ENCODE measurements at regions not wholly inside any gene's neighbourhood (a gene's known extent, or its start where the extent isn't known, plus 50 kb on each side); places are given as distances from the start of the nearest gene placed in this dataset.

GRCh38 chr5:158133369-158133768, 274.4 kb upstream of the CLINT1 start:
- H3K27me3 Mint-ChIP-seq = peaks cover 3% of the 10 kb centered on the region
- no peaks in the 10 kb centered on the region for H3K4me1 Mint-ChIP-seq (ENCODE audit: low read depth)
- H3K27ac Mint-ChIP-seq = no peak overlapping the region
- no peaks in the 10 kb centered on the region for H3K9me3 Mint-ChIP-seq
- H3K36me3 Mint-ChIP-seq (ENCODE audit: low read depth) = no peaks in the 10 kb centered on the region
- no peak overlapping the region for H3K4me3 Mint-ChIP-seq

- Mint-ChIP-seq H3K27me3 (peaks cover 3% of the 10 kb centered on the region), H3K9me3 (no peaks in the 10 kb centered on the region), H3K36me3 (ENCODE audit: low read depth) (no peaks in the 10 kb centered on the region), H3K4me3 (no peak overlapping the region), H3K27ac (no peak overlapping the region), H3K4me1 (ENCODE audit: low read depth) (no peaks in the 10 kb centered on the region)
Measured at GRCh38 chr5:158127536-158127935, 268.6 kb upstream of the CLINT1 start.

GRCh38 chr5:158126442-158127405, 267.8 kb upstream of the CLINT1 start:
- Mint-ChIP-seq H3K36me3 (ENCODE audit: low read depth) (no peaks in the 10 kb centered on the region), H3K27me3 (peaks cover 5% of the 10 kb centered on the region), H3K4me1 (ENCODE audit: low read depth) (no peaks in the 10 kb centered on the region), H3K9me3 (no peaks in the 10 kb centered on the region), H3K27ac (no peak overlapping the region), H3K4me3 (no peak overlapping the region)

GRCh38 chr5:158124606-158125316, 265.8 kb upstream of the CLINT1 start:
- no peak overlapping the region for H3K4me3 Mint-ChIP-seq
- H3K36me3 Mint-ChIP-seq (ENCODE audit: low read depth) = no peaks in the 10 kb centered on the region
- peaks cover 10% of the 10 kb centered on the region for H3K27me3 Mint-ChIP-seq
- no peak overlapping the region for H3K27ac Mint-ChIP-seq
- no peaks in the 10 kb centered on the region for H3K9me3 Mint-ChIP-seq
- no peaks in the 10 kb centered on the region for H3K4me1 Mint-ChIP-seq (ENCODE audit: low read depth)

GRCh38 chr5:158123595-158123994, 264.6 kb upstream of the CLINT1 start:
- Mint-ChIP-seq H3K27ac (no peak overlapping the region), H3K4me3 (no peak overlapping the region), H3K4me1 (ENCODE audit: low read depth) (no peaks in the 10 kb centered on the region), H3K27me3 (peaks cover 15% of the 10 kb centered on the region), H3K9me3 (no peaks in the 10 kb centered on the region), H3K36me3 (ENCODE audit: low read depth) (no peaks in the 10 kb centered on the region)

- H3K9me3 Mint-ChIP-seq = no peaks in the 10 kb centered on the region
- H3K27me3 Mint-ChIP-seq = peaks cover 28% of the 10 kb centered on the region
Measured at GRCh38 chr5:158121678-158122077, 262.7 kb upstream of the CLINT1 start.

GRCh38 chr5:158120760-158121159, 261.8 kb upstream of the CLINT1 start:
- no peaks in the 10 kb centered on the region for H3K36me3 Mint-ChIP-seq (ENCODE audit: low read depth)
- H3K4me3 Mint-ChIP-seq = no peak overlapping the region
- H3K27ac Mint-ChIP-seq = no peak overlapping the region
- H3K4me1 Mint-ChIP-seq (ENCODE audit: low read depth) = peaks cover 7% of the 10 kb centered on the region
- H3K27me3 Mint-ChIP-seq = peaks cover 28% of the 10 kb centered on the region
- H3K9me3 Mint-ChIP-seq = no peaks in the 10 kb centered on the region

More at GRCh38 chr5:158121678-158122077, 262.7 kb upstream of the CLINT1 start:
- H3K4me1 Mint-ChIP-seq (ENCODE audit: low read depth) = peaks cover 7% of the 10 kb centered on the region
- no peak overlapping the region for H3K4me3 Mint-ChIP-seq
- H3K27ac Mint-ChIP-seq = no peak overlapping the region
- H3K36me3 Mint-ChIP-seq (ENCODE audit: low read depth) = no peaks in the 10 kb centered on the region

- Mint-ChIP-seq H3K4me1 (ENCODE audit: low read depth) (peaks cover 7% of the 10 kb centered on the region), H3K9me3 (no peaks in the 10 kb centered on the region), H3K27me3 (peaks cover 28% of the 10 kb centered on the region), H3K4me3 (no peak overlapping the region), H3K27ac (no peak overlapping the region), H3K36me3 (ENCODE audit: low read depth) (no peaks in the 10 kb centered on the region)
Measured at GRCh38 chr5:158119961-158120723, 261.2 kb upstream of the CLINT1 start.

GRCh38 chr5:158117467-158118160, 258.7 kb upstream of the CLINT1 start:
- Mint-ChIP-seq H3K4me1 (ENCODE audit: low read depth) (peaks cover 7% of the 10 kb centered on the region), H3K27me3 (peaks cover 34% of the 10 kb centered on the region), H3K36me3 (ENCODE audit: low read depth) (no peaks in the 10 kb centered on the region), H3K9me3 (no peaks in the 10 kb centered on the region), H3K4me3 (no peak overlapping the region), H3K27ac (no peak overlapping the region)

- Mint-ChIP-seq H3K4me1 (ENCODE audit: low read depth) (peaks cover 7% of the 10 kb centered on the region), H3K27ac (no peak overlapping the region), H3K27me3 (peaks cover 30% of the 10 kb centered on the region), H3K4me3 (no peak overlapping the region), H3K9me3 (no peaks in the 10 kb centered on the region), H3K36me3 (ENCODE audit: low read depth) (no peaks in the 10 kb centered on the region)
Measured at GRCh38 chr5:158116965-158117364, 258.0 kb upstream of the CLINT1 start.

- H3K27ac Mint-ChIP-seq = no peak overlapping the region
- no peak overlapping the region for H3K4me3 Mint-ChIP-seq
- H3K36me3 Mint-ChIP-seq (ENCODE audit: low read depth) = no peaks in the 10 kb centered on the region
- H3K9me3 Mint-ChIP-seq = no peaks in the 10 kb centered on the region
- peaks cover 7% of the 10 kb centered on the region for H3K4me1 Mint-ChIP-seq (ENCODE audit: low read depth)
- H3K27me3 Mint-ChIP-seq = peaks cover 30% of the 10 kb centered on the region
Measured at GRCh38 chr5:158115468-158115867, 256.5 kb upstream of the CLINT1 start.

GRCh38 chr5:158108177-158108576, 249.2 kb upstream of the CLINT1 start:
- Mint-ChIP-seq H3K27ac (no peak overlapping the region), H3K27me3 (no peaks in the 10 kb centered on the region), H3K36me3 (ENCODE audit: low read depth) (no peaks in the 10 kb centered on the region), H3K4me3 (no peak overlapping the region), H3K4me1 (ENCODE audit: low read depth) (no peaks in the 10 kb centered on the region), H3K9me3 (no peaks in the 10 kb centered on the region)

- Mint-ChIP-seq H3K4me1 (ENCODE audit: low read depth) (no peaks in the 10 kb centered on the region), H3K27ac (no peak overlapping the region), H3K36me3 (ENCODE audit: low read depth) (no peaks in the 10 kb centered on the region), H3K27me3 (peaks cover 5% of the 10 kb centered on the region), H3K4me3 (no peak overlapping the region), H3K9me3 (no peaks in the 10 kb centered on the region)
Measured at GRCh38 chr5:158100373-158100888, 241.5 kb upstream of the CLINT1 start.

- Mint-ChIP-seq H3K27me3 (peaks cover 5% of the 10 kb centered on the region), H3K4me1 (ENCODE audit: low read depth) (no peaks in the 10 kb centered on the region), H3K36me3 (ENCODE audit: low read depth) (no peaks in the 10 kb centered on the region), H3K9me3 (no peaks in the 10 kb centered on the region), H3K4me3 (no peak overlapping the region), H3K27ac (no peak overlapping the region)
Measured at GRCh38 chr5:158099571-158100105, 240.7 kb upstream of the CLINT1 start.

Data from stimulated activated naive CD8-positive, alpha-beta T cell treated with anti-CD3 and anti-CD28 coated beads, Interleukin-15, Interleukin-2, amounts not matched to agents 100 ng/mL and 50 ng/mL, for 24 hours (primary cell).